GM12874 (cell line): ENCODE measurements at regions not wholly inside any gene's neighbourhood (a gene's known extent, or its start where the extent isn't known, plus 50 kb on each side); places are given as distances from the start of the nearest gene placed in this dataset.

Source experiments
- CTCF ChIP-seq: IDR thresholded peaks from 2 replicates; pipeline ENCODE4 v1.5.1; 2011; ENCODE audit warnings: low read depth, mild to moderate bottlenecking, control low read depth, low read length, moderate library complexity; ENCODE audit not compliant: insufficient read depth

GRCh38 chr1:59201341-59201740 lies 95.6 kb upstream of the FGGY start:
- TF ChIP-seq CTCF = no peak

DNA sequence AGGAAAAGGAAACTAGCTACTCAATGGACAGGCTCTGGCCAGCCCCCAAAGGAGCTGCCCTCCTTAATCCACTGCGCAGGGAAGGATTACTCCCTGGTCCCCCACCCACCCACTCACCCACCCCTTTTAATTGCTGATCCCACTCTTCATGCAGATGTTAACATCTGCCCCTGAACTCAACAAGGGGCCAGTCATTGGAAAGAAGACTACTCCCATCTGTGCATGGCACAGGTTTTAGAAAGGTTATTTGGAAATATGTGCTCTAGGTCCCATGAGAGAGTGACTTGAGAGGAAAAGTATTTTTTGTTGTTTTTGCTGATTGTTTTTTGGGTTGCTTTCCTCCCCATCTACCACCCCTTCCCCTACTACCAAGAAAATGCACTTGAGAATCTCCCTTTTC lies 94.4 kb upstream of the FGGY start:
- TF ChIP-seq CTCF = no peak

- TF ChIP-seq CTCF = no peak
Measured at GRCh38 chr1:59204001-59204400, 92.9 kb upstream of the FGGY start.

- no peak for TF ChIP-seq CTCF
Measured at GRCh38 chr1:59212706-59213105, 84.2 kb upstream of the FGGY start.

DNA sequence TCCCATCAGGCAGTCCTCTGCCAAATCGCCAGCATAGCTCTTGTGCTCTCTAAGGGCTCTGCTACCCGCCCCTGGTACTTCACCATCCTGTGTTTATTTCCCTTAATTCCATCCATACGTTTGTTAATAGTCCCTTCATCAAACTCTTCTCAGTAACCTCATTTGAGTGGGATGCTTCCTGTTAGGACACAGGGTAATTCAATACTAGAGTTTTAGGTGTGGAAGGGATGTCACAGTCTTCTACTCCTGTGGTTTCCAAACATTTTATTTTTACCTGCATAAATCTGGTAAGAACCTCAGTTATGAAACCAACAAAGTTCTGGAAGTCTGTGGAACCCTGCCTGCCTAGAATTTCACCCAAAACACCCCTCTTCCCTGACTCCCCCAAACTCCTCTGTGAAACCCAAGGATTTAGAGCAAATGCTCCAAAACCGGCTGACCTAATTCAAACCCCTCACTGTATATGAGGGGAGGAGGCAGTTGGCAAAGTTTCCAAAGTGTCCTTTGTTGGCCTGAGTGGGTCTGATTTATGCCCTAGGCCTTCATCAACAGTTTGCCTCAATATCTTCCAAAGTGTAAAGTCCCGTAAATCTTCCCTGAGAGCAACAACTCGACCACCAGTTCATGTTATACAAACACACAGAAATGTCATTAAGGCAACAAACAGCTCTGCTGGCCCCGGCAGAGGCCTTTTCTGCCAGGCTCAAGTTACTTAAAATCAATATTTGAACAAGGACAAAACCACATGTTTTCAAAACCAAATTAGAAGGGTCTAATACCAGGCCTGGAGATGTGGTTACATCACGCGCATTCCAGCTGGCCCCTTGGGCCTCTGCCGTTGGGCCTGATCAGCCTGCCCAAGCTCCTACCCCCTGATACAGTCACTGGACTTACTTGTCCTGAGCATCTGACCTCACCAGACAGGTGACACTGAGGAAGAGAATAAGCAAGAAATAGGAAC lies 82.4 kb upstream of the FGGY start:
- no peak for TF ChIP-seq CTCF

DNA sequence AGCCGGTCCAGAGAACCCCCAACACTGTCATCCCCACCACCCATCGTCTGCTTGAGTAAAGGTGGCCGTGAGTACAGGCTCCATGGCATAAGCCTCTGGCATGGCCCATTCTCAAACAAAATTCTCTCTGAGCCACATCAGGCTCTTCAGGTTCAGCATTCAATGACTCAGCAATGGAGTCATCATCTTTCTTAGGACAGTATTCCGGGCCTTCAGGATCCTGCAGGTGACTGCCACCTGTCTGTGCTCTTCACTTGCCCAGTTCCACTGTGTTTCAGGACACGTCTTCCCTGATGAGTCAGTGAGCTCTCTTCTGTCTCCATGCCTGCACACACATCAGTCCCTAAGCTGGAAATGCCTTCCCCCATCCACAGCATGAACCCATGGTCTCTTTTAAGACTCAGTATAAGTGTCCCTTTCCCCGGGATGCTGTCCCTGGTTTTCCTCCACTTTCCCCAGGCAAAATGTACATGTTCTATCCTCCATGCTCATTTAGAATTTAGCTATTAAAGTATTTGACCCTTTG lies 81.1 kb upstream of the FGGY start:
- no peak for TF ChIP-seq CTCF

GRCh38 chr1:59218521-59219236 lies 78.2 kb upstream of the FGGY start:
- no peak for TF ChIP-seq CTCF
